Posterior vena cava (tissue), 2 donors: ENCODE measurements at regions not wholly inside any gene's neighbourhood (a gene's known extent, or its start where the extent isn't known, plus 50 kb on each side); places are given as distances from the start of the nearest gene placed in this dataset.
"Not testable (repeated sequence)": the region's sequence is repeated elsewhere in the genome, so short reads cannot be mapped to it uniquely, and the experiment has no call there.

Source experiments
- DNase-seq: peaks from one replicate; pipeline ENCODE4 v3.0.0-alpha.2; 2020; ENCODE audit warnings: low spot score
- intact Hi-C, 2 donors: fragments of 100-400 bp; cut with DNase I; formaldehyde crosslinking; loops; one replicate each; pipeline versions ENCODE4 v1.14.1 to v1.14.2; 2022 to 2023
- donor health status: DM: yes; HTN: yes; CAD: no.
- donor health status: DM: yes; HTN: yes; CAD: no.

DNA sequence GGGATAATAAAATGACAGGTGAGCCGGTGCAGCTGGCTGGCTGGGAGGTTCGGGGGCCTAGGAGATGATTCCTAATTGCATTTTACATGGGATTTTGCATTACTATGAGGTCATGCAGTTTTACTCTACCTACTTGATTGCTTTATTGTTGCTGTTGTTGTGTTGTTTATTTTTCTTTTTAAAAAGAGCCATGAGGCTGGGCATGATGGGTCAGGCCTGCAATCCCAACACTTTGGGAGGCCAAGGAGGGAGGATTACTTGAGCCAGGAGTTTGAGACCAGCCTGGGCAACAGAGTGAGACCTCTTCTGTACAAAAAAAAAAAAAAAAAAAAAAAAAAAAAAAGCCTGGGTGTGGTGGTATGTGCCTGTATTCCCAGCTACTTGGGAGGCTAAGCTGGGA lies 104.8 kb downstream of the GJA1 start:
- no peak for DNase-seq
- intact Hi-C loops = no loop called here

DNA sequence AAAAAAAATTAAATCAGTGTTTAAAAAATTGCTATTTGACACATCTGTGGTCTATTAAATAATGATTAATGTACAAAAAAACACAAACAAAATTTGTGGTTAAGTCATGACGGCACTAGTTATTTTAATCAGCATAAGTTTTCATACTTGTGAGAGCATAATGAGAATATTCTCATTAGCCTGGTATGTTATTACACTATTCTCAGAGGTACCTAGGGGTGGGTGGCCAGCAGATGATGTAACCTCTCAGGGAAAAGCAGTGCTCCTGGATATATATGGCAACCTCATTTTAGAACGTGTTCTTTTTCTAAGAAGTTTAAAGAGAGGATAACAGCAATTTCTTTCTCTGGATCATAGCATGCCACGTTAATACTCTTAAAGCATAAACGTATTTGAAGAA lies 109.2 kb downstream of the GJA1 start:
- no peak for DNase-seq
- intact Hi-C loops = no loop called here

DNA sequence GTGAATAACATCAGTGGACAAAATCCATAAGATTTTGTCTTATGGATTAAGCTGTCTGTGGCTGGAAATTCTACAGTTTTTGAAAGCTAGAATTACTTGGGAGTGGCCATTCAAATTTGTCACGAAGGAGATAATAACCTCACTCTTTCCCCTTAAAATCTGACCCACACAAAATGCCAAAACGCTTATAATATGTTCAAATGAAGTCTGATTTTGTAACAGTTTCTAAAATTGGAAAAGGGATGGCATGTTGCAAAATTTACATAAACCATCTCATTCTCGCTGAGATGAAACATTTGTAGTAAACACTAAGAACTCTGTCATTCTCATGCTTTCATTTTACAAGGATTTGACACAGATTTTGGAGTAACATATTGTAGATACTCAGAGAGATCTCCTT lies 112.7 kb downstream of the GJA1 start:
- intact Hi-C loops = no loop called here
- no peak for DNase-seq

DNA sequence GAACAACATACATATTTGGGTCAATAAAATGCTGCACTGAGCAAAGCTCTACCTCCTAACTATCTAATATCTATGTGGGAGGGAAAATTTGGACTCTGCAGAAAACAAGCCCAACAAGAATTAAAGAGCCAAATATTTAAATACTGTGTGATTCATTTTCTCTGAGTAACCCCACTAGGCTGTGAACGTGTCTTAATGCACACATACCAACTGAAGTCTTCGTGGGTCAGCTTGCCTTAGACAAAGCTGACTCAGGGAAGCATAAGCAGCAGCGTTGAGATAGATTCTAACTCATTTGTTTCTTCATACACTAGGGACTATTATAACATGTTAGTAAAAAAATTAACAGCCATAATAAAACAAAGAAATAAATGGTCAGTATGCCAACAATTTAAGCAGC lies 114.3 kb downstream of the GJA1 start:
- no peak for DNase-seq
- intact Hi-C loops = no loop called here

DNA sequence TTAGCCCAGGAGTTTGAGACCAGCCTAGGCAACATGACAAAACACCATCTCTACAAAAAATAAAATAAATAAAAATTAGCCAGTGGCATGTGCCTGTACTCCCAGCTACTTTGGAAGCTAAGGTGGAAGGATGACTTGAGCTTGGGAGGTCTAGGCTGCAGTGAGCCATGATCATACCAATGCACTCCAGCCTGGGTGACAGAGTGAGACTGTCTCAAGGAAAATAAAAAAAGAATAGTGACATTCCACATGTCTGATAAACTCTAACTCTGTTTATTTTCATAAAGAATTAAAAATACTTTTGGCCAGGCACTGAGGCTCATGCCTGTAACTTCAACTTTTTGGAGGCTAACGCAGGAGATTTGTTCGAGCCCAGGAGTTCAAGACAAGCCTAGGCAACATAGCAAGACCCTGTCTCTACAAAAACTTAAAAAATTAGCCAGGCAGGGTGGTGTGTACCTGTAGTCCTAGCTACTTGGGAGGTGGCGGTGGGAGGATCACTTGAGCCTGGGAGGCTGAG lies 115.1 kb downstream of the GJA1 start:
- intact Hi-C loops = no loop called here
- DNase-seq = no peak

DNA sequence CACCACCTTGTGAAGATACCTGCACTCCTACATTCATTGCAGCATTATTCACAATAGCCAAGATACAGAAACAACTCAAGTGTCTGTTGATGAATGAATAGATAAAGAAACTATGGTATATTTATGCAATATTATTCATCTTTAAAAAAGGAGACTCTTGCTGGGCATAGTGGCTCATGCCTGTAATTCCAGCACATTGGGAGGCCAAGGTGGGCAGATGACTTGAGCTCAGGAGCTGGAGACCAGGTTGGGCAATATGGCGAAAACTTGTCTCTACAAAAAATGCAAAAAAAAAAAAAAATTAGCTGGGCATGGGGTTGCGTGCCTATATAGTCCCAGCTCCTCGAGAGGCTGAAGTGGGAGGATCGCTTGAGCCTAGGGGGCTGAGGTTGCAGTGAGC lies 119.8 kb downstream of the GJA1 start:
- intact Hi-C loops = no loop called here
- DNase-seq = no peak

DNA sequence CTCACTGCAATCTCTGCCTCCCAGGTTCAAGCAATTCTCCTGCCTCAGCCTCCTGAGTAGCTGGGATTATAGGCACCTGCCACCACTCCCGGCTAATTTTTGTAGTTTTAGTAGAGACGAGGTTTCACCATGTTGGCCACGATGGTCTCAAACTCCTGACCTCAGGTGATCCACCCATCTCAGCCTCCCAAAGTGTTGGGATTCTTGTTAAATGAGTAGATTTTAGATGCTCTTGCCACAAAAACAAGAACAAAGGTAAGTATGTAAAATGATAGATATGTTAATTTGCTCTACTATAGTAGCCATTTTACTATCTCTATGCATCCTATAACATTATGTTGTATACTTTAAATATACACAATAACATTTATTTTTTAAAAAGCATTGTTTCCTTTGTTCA lies 120.7 kb downstream of the GJA1 start:
- DNase-seq, intact Hi-C loops: not testable (repeated sequence)

DNA sequence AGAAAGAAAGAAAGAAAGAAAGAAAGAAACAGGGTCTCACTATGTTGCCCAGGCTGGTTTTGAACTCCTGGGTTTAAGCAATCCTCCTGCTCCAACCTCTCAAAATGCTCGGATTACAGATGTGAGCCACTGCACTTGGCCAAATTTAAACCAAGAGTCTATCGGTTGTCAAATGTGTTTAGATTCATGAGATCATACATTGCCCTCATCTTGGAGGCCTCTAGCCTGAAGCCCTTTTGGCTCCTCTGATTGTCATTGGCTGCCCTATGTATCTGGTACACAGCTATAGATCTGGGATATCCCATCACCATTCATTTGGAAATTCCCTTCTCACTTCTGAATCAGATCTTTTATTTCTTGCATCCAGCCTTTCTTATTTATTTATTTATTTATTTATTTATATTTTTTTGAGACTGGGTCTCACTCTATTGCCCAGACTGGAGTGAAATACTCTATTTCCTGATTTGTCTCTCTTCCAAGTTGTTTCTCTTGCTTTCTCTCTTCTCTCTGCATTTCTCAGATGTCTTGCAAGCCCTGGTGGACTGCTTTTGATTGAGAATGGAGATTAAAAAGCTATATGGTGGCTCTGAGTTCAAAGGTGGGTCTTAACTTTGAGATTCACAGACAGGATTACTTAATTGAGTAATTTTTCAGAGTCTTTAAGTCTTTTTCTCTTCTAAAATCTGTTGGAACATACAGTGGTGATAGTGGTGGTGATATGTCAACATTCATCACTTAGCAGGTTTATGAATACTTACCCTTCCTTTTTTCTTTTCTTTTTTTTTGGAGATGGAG lies 121.9 kb downstream of the GJA1 start:
- intact Hi-C loops = no loop called here
- no peak for DNase-seq

DNA sequence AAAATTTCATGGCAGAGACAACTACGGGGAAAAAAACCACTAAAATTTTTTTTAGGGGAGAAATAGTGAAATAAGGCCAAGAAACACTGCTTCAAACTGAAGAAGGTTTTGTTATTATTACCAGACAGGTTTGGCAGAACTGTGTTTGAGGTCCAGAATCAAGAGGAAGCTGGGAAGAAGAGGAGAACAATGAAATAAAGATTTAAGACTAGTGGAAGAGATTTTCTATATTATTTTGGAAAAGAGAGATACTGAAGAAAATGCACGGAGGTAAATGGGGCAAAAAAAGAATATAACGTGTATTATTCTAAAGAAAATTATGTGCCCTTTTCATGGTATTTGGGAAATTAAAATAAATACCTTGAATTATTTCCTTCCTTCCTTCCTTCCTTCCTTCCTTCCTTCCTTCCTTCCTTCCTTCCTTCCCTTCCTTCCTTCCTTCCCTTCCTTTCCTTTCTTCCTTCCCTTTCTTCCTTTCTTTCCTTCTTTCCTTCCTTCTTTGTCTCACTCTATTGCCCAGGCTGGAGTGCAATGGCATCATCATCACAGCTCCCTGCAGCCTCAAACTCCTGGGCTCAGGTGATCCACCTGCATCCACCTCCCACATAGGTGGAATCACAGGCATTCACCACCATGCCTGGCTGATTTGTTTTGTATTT lies 124.3 kb downstream of the GJA1 start:
- intact Hi-C loops = no loop called here
- DNase-seq = no peak

DNA sequence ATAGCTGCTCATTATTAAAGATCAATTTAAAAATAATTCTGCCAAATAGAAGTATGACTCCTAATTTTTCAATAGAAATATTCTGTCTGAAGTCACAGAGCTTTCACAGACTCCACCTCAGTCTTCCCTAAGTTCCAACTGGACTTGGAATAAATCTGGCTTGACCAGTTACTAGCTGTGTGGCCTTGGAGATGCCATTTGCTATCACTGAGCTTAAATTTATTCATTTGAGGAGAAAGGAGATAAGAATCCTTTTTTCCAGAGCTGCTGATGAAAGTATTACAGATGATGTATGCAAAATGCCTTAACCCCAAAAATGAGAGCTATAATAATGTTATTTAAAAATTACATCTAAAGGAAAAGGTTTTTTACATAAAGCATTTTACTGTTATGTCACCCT lies 125.0 kb downstream of the GJA1 start:
- intact Hi-C loops = no loop called here
- DNase-seq = no peak

DNA sequence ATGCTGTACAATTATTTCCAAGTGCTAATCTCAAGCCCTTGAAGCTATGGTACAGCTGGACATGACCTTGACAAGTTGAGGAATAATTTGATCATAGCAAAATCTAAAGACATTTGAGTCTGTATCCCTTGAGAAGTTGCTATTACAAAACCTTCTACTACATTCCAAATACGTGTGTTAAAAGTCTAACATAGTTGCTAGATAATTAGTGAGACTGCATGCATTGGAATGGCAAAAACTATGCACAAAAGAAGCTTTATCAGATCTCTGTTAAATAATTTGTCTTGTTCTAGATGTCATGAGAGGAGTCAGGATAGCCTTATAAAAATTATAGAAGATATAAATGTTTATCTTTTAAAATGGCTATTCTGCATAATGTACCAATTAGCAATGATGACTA lies 127.8 kb downstream of the GJA1 start:
- intact Hi-C loops = no loop called here

DNA sequence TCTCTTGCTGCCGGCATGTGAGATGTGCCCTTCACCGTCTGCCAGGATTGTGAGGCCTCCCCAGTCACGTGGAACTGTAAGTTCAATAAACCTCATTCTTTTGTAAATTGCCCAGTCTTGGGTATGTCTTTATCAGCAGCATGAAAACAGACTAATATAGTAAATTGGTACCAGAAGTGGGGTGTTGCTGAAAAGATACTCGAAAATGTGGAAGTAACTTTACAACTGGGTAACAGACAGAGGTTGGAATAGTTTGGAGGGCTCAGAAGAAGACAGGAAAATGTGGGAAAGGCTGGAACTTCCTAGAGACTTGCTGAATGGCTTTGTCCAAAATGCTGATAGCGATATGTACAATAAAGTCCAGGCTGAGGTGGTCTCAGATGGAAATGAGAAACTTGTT lies 129.1 kb downstream of the GJA1 start:
- DNase-seq, intact Hi-C loops: not testable (repeated sequence)

More for the DNA sequence above, 127.8 kb downstream of the GJA1 start:
- no peak for DNase-seq

DNA sequence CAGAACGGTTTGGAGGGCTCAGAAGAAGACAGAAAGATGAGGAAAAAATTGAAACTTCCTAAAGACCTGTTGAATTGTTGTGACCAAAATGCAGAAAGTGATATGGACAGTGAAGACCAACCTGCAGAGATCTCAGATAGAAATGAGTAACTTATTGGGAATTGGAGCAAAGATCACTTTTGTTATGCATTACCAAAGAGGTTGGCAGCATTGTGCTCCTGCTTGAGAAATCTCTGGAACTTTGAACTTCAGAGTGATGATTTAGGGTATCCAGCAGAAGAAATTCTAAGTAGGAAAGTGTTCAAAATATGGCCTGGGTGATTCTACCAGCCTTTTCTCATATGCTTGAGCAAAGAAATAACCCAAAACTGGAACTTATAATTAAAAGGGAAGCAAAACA lies 136.0 kb downstream of the GJA1 start:
- intact Hi-C loops = no loop called here
- DNase-seq = no peak

DNA sequence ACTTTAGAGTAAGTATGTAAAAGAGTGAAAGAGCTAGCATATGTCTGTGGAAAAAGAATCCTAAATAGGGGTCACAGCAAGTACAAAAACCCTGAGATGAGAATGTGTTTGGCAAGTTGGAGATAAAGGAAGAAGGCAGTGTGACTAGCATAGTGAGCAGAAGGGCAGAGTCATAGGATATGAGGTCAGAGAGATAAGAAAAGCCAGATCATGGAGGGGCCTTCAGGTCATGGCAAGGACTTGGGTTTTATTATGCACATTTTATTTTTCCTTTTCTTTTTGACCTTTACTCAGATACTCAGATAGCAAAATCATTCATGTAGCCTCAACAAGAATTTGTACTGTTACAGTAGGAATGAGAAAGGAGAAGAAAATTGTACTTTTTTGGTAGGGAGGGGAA lies 138.0 kb downstream of the GJA1 start:
- no peak for DNase-seq
- intact Hi-C loops = no loop called here

DNA sequence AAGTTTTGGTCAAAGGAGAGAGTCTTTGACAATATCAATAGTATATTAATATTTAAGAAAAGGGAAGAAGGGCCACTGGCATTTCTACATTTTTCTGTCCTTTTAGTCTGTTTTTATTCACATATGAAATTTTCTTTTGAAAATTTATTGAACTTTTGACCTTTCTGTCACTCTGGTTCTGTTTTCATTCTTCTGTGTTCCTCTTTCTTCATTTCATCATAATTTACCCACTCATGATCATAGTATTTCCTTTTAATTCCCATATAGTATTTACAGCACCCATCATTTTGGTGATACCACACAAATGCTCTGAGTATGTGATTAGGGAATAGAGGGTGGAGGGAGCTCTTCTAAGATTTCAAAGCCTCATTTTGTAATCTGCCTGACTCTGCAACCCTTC lies 142.8 kb downstream of the GJA1 start:
- intact Hi-C loops = no loop called here

DNA sequence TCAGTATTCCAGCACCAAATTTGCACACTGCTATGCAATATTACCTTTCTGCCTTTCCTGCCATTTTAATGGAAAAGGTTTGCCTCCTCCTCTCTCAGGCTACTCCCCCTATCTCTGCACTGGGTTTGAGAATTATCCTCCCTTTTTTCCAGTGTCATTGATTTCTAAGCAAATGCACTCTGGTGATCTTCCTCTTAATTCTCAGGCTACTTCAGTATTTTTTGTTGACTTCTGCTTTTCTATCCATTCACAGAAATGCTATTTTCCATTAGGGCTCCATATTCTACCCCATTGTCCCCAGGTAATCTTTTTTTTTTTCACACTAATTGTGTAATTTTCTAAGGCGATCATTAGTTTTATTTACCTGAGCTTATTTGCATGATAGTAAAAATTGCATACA lies 144.0 kb downstream of the GJA1 start:
- no peak for DNase-seq
- intact Hi-C loops = no loop called here

More for the DNA sequence above, 142.8 kb downstream of the GJA1 start:
- no peak for DNase-seq

DNA sequence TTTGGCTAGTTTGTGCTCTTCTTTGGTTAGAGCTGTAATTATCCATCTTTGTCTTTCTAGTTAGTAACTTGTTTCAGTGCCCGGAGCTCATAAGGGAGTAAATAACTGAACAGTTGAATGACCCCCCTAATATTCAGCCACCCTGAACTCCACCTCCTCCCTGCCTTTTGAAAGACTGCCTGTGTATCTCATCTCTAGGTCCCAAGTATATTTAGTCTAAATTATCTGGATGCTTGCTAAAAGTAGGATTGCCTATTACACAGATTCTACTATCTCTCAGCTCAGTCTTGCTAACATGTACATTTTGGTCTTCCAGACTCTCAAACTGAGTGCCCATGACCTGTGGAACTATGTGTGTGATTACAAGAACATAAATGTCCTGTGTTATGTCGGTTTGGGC lies 145.9 kb downstream of the GJA1 start:
- intact Hi-C loops = no loop called here
- DNase-seq = no peak

DNA sequence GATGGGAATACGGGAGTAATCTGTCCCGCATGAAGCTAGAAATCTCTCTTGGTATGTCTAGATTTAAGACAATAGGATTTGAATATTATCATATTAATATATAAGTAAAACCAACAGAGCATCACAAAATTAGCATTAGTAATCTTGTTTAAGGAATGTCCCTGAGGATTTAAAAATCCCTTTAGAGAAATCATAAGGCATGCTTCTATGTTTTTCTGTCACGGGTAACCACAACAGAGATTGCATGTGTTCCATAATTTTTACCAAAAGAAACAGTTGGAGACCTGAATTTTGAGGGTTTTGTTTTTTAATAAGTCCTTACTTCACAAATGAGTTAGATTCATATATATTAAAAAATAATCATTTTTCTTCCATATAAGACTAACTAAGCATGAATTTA lies 146.8 kb downstream of the GJA1 start:
- DNase-seq = no peak
- intact Hi-C loops = no loop called here

DNA sequence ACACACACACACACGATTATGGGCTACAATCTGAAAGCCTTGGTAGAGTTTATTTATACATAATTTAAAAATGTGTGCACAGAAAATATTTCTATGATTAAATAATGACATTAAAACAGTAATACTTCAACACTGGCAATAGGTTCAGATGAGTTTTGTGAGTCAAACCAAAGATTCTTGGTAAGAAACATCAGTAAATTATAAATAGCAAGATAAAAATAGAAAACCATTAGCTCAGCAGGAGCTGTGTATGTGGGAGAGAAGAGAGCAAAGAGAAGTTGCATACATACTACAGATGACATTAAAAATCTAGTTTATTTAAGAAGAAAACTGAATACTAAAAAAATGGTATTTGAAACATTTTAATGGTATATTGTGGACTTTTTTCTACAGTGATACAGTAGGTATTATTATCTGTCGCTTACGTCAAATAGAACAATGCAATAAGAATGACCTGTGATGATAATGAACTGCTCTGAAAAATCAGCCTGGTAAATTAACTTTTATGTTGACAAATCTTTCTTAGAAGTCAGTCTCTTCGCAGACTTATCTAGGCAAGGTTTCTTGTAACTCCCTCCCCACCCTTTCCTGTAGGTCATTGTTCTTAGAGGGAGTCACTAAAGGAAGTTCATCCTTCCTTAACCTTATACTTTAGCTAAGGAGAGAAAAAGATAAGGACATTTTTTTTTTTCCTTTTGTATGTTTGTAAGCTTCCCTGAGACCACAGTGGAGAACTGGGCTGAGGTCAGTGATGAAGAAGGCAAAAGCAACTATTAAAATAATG lies 149.3 kb downstream of the GJA1 start:
- intact Hi-C loops = no loop called here
- DNase-seq = no peak

DNA sequence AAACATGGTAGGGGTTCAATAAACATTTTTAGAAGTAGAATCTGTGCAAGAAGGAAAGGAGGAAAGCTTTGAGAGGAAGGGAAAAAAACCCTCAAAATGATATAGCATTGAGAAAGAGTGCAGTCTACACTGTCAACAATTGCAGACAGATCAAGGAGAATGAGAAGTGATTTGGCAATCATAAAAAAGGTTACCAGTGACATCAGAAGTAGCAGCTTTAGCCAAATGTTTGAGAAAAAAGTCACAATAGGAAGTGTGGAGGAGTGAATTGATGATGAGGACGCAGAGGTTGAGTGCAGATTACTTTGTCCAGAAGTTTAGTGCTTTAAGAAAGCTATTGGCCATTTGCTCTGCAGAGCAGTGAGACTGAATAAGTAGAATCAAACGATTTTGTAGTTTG lies 155.0 kb downstream of the GJA1 start:
- DNase-seq = no peak
- intact Hi-C loops = no loop called here
